Prostate gland (tissue), 2 donors: ENCODE measurements at regions not wholly inside any gene's neighbourhood (a gene's known extent, or its start where the extent isn't known, plus 50 kb on each side); places are given as distances from the start of the nearest gene placed in this dataset.

ENCODE experiments used
- DNase-seq: peaks from one replicate; pipeline ENCODE4 v3.0.0-alpha.2; 2019; ENCODE audit warnings: low spot score
- H3K27ac ChIP-seq, 2 donors: fragments of 200-600 bp; sonication (generic); 2 replicates each; pipeline ENCODE4 v1.5.1; 2017 to 2019
- H3K27me3 ChIP-seq: fragments of 200-600 bp; sonication (generic); replicated peaks from 2 replicates; pipeline ENCODE4 v1.5.1; 2019; ENCODE audit not compliant: insufficient read depth
- H3K36me3 ChIP-seq, 2 donors: fragments of 200-600 bp; sonication (generic); 1 replicate in 1 of 2; 2 replicates in 1 of 2; pipeline versions ENCODE4 v1.5.1 to v1.8.1; 2017 to 2019
- H3K4me1 ChIP-seq: fragments of 200-600 bp; sonication (generic); replicated peaks from 2 replicates; pipeline ENCODE4 v1.5.1; 2019
- H3K4me3 ChIP-seq, 2 donors: fragments of 200-600 bp; sonication (generic); 2 replicates each; pipeline ENCODE4 v1.5.1; 2017 to 2019
- H3K9me3 ChIP-seq: fragments of 200-600 bp; sonication (generic); 2 replicates; pipeline ENCODE4 v1.5.1; 2017
- CTCF ChIP-seq, 4 experiments: fragments of 200-600 bp in 2 of 4; fragments of 450-650 bp in 2 of 4; sonication (generic) in 2 of 4; IDR thresholded peaks; 1 replicate in 3 of 4; 2 replicates in 1 of 4; pipeline ENCODE4 v1.5.1; 2016 to 2019; ENCODE audit warnings: antibody characterized with exemption in 4 of 4, mild to moderate bottlenecking in 2 of 4, moderate library complexity in 2 of 4
- POLR2A ChIP-seq: fragments of 450-650 bp; IDR thresholded peaks from one replicate; pipeline ENCODE4 v1.6.1; 2016; ENCODE audit warnings: antibody characterized with exemption, mild to moderate bottlenecking
- POLR2AphosphoS5 ChIP-seq: sonication (generic); formaldehyde crosslinking; IDR thresholded peaks from one replicate; pipeline ENCODE4 v1.6.1; 2017; ENCODE audit warnings: antibody characterized with exemption
- WGBS: methylation state at CpG from one replicate; pipeline ENCODE4 v1.1.5; 2018; 5-methylcytosine and 5-hydroxymethylcytosine counted together
- intact Hi-C: fragments of 100-400 bp; cut with DNase I; formaldehyde crosslinking; loops from one replicate; pipeline ENCODE4 v1.14.2; 2022

- intact Hi-C loops, result no loop called here
- WGBS, result 94% methylated on average over 12 of the region's 12 CpGs
- no peak for DNase-seq
- no peak overlapping the region for H3K27ac ChIP-seq
- H3K4me3 ChIP-seq, result no peak overlapping the region
- TF ChIP-seq CTCF (IDR thresholded peaks at IDR 0.05) (no peak), POLR2AphosphoS5 (no peak)
- H3K36me3 ChIP-seq, result no peaks in the 10 kb centered on the region
- no peaks in the 10 kb centered on the region for H3K27me3 ChIP-seq
- H3K4me1 ChIP-seq, result no peaks in the 10 kb centered on the region
- no peaks in the 10 kb centered on the region for H3K9me3 ChIP-seq
Observed at GRCh38 chr12:115357681-115358080, 673.7 kb upstream of the TBX3 start.

GRCh38 chr12:115355301-115355700 lies 671.3 kb upstream of the TBX3 start:
- intact Hi-C loops, result no loop called here
- 91% methylated on average over 2 of the region's 2 CpGs for WGBS
- Histone ChIP-seq H3K27me3 (no peaks in the 10 kb centered on the region), H3K36me3 (no peaks in the 10 kb centered on the region), H3K4me1 (no peaks in the 10 kb centered on the region), H3K27ac (no peak overlapping the region), H3K9me3 (no peaks in the 10 kb centered on the region), H3K4me3 (no peak overlapping the region)
- TF ChIP-seq CTCF (IDR thresholded peaks at IDR 0.05) (no peak), POLR2AphosphoS5 (no peak), POLR2A (no peak)
- no peak for DNase-seq

- no peaks in the 10 kb centered on the region for H3K4me1 ChIP-seq
- peak; percentile 77 for TF ChIP-seq POLR2AphosphoS5
- TF ChIP-seq POLR2A, result peak; percentile 54
- TF ChIP-seq CTCF (IDR thresholded peaks at IDR 0.05), result no peak
- peak overlapping the region; percentile 5 to 16 for H3K4me3 ChIP-seq
- H3K27ac ChIP-seq, result peak overlapping the region; percentile 41 to 71
- intact Hi-C loops, result no loop called here
- H3K36me3 ChIP-seq, result no peaks in the 10 kb centered on the region
- WGBS, result 30% methylated on average over 6 of the region's 6 CpGs
- DNase-seq, result peak; percentile 69
- no peaks in the 10 kb centered on the region for H3K27me3 ChIP-seq
- H3K9me3 ChIP-seq, result no peaks in the 10 kb centered on the region
Observed at GRCh38 chr12:115354007-115354890, 670.3 kb upstream of the TBX3 start.

- Histone ChIP-seq H3K36me3 (no peaks in the 10 kb centered on the region), H3K4me3 (no peak overlapping the region), H3K9me3 (no peaks in the 10 kb centered on the region), H3K27ac (no peak overlapping the region), H3K4me1 (no peaks in the 10 kb centered on the region), H3K27me3 (no peaks in the 10 kb centered on the region)
- 90% methylated on average over 1 of the region's 1 CpG for WGBS
- intact Hi-C loops, result no loop called here
- TF ChIP-seq POLR2A (no peak), POLR2AphosphoS5 (no peak), CTCF (IDR thresholded peaks at IDR 0.05) (no peak)
- DNase-seq, result no peak
Observed at GRCh38 chr12:115353467-115353866, 669.5 kb upstream of the TBX3 start.

GRCh38 chr12:115351514-115352077 lies 667.6 kb upstream of the TBX3 start:
- no peak for DNase-seq
- intact Hi-C loops, result no loop called here
- Histone ChIP-seq H3K4me3 (no peak overlapping the region), H3K27me3 (no peaks in the 10 kb centered on the region), H3K36me3 (no peaks in the 10 kb centered on the region), H3K4me1 (no peaks in the 10 kb centered on the region), H3K9me3 (no peaks in the 10 kb centered on the region), H3K27ac (no peak overlapping the region)
- 52% methylated on average over 5 of the region's 5 CpGs for WGBS
- no peak for TF ChIP-seq POLR2AphosphoS5
- TF ChIP-seq CTCF (IDR thresholded peaks at IDR 0.05), result no peak
- no peak for TF ChIP-seq POLR2A
